ENCODE measurements at regions not wholly inside any gene's neighbourhood (a gene's known extent, or its start where the extent isn't known, plus 50 kb on each side); places are given as distances from the start of the nearest gene placed in this dataset.

DNA sequence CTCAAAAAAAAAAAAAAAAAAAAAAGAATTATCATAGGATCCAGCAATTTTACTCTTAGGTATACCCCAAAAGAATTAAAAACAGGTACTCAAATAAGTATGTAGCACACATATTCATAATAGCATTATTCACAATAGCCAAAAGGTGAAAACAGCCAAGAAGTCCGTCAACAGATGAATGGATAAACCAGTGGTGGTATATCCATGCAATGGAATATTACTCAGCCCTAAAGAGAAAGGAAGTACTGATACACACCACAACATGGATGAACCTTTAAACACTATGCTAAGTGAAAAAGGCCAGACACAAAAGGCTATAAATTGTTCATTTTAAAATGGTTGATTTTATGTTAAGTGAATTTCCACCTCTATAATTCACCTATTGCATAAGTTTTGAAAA lies 804.8 kb upstream of the AUTS2 start:
- H3K4me1 ChIP-seq (replicated peaks), result no peaks in the 10 kb centered on the region
- H3K36me3 ChIP-seq, result no peaks in the 10 kb centered on the region
- H3K9me3 ChIP-seq, result no peaks in the 10 kb centered on the region
- TF ChIP-seq POLR2A (IDR thresholded peaks at IDR 0.05) (no peak), CTCF (IDR thresholded peaks at IDR 0.05) (no peak), POLR2AphosphoS5 (IDR thresholded peaks at IDR 0.05) (no peak)
- H3K27me3 ChIP-seq (replicated peaks; ENCODE audit: insufficient read depth), result no peaks in the 10 kb centered on the region
- no peak overlapping the region for H3K27ac ChIP-seq
- no peak for DNase-seq (ENCODE audit: low spot score)
- WGBS, result 90% methylated on average over 1 of the region's 1 CpG
- intact Hi-C loops (cut with DNase I), result no loop called here
- H3K4me3 ChIP-seq, result no peak overlapping the region

DNA sequence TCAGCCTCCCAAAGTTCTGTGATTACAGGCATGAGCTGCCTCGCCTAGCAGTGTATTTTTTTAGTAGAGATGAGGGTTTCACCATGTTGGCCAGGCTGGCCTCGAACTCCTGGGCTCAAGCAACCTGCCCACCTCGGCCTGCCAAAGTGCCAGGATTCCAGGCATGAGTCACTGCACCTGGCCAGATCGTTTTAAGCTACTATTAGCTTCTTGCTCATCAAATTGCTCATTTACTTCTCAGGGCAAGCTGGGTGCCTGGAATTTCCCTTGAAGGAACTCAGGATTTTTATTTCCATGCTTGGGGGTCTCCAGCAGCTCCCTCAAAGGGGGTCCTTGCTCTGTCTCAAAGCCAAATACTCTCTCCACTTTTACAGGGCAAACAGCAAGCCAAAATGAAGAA lies 798.0 kb upstream of the AUTS2 start:
- no peak overlapping the region for H3K4me3 ChIP-seq
- no peak for DNase-seq (ENCODE audit: low spot score)
- H3K27ac ChIP-seq, result no peak overlapping the region
- 66% methylated on average over 4 of the region's 4 CpGs for WGBS
- TF ChIP-seq CTCF (IDR thresholded peaks at IDR 0.05) (no peak), POLR2AphosphoS5 (IDR thresholded peaks at IDR 0.05) (no peak)
- H3K36me3 ChIP-seq, result no peaks in the 10 kb centered on the region
- no peaks in the 10 kb centered on the region for H3K4me1 ChIP-seq (replicated peaks)
- H3K27me3 ChIP-seq (replicated peaks; ENCODE audit: insufficient read depth), result no peaks in the 10 kb centered on the region
- no peaks in the 10 kb centered on the region for H3K9me3 ChIP-seq
- intact Hi-C loops (cut with DNase I), result no loop called here

GRCh38 chr7:68805159-68805558 lies 793.1 kb upstream of the AUTS2 start:
- intact Hi-C loops (cut with DNase I), result no loop called here
- Histone ChIP-seq H3K4me1 (replicated peaks) (no peaks in the 10 kb centered on the region), H3K4me3 (no peak overlapping the region), H3K27ac (no peak overlapping the region), H3K27me3 (replicated peaks; ENCODE audit: insufficient read depth) (no peaks in the 10 kb centered on the region), H3K9me3 (no peaks in the 10 kb centered on the region), H3K36me3 (no peaks in the 10 kb centered on the region)
- no peak for DNase-seq (ENCODE audit: low spot score)
- 94% methylated on average over 5 of the region's 5 CpGs for WGBS
- TF ChIP-seq CTCF (IDR thresholded peaks at IDR 0.05) (no peak), POLR2A (IDR thresholded peaks at IDR 0.05) (no peak), POLR2AphosphoS5 (IDR thresholded peaks at IDR 0.05) (no peak)

GRCh38 chr7:68807666-68808065 lies 790.6 kb upstream of the AUTS2 start:
- Histone ChIP-seq H3K4me3 (no peak overlapping the region), H3K4me1 (replicated peaks) (no peaks in the 10 kb centered on the region), H3K9me3 (no peaks in the 10 kb centered on the region), H3K27me3 (replicated peaks; ENCODE audit: insufficient read depth) (no peaks in the 10 kb centered on the region), H3K36me3 (no peaks in the 10 kb centered on the region), H3K27ac (no peak overlapping the region)
- no peak for DNase-seq (ENCODE audit: low spot score)
- no peak for TF ChIP-seq POLR2A (IDR thresholded peaks at IDR 0.05)
- no peak for TF ChIP-seq POLR2AphosphoS5 (IDR thresholded peaks at IDR 0.05)
- TF ChIP-seq CTCF (IDR thresholded peaks at IDR 0.05), result no peak
- WGBS, result 40% methylated on average over 2 of the region's 2 CpGs
- intact Hi-C loops (cut with DNase I), result no loop called here

DNA sequence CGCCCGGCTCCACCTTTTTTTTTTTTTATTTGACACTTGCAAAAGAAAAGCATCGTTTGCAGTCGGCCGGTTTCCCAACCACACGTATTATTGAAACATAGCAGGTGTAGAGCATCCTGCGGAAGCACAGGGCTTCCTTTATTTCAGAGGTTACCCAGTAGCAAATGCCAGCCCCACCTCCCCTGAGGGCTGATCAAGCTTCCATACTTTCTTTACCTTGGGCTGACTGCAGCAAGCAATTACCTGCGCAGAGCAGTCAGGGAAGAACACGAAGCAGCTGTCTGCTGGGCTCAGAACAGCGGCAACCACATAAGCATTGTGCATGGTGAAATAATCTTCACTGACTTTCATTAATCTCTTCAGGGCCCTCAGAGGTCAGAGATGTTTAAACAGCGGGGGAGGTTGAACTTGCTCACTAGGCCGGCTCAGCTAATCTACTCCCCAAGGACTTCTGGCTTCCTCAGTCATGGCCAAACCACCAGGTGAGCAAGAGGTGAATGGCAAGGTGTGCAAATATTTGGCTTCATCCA lies 784.7 kb upstream of the AUTS2 start:
- intact Hi-C loops (cut with DNase I), result no loop called here
- Histone ChIP-seq H3K27me3 (replicated peaks; ENCODE audit: insufficient read depth) (no peaks in the 10 kb centered on the region), H3K27ac (no peak overlapping the region), H3K4me1 (replicated peaks) (no peaks in the 10 kb centered on the region), H3K36me3 (no peaks in the 10 kb centered on the region), H3K9me3 (no peaks in the 10 kb centered on the region), H3K4me3 (no peak overlapping the region)
- WGBS, result 50% methylated on average over 12 of the region's 12 CpGs
- TF ChIP-seq CTCF (IDR thresholded peaks at IDR 0.05) (no peak), POLR2AphosphoS5 (IDR thresholded peaks at IDR 0.05) (no peak), POLR2A (IDR thresholded peaks at IDR 0.05) (no peak)
- DNase-seq (ENCODE audit: low spot score), result no peak
